ENCODE measurements at regions not wholly inside any gene's neighbourhood (a gene's known extent, or its start where the extent isn't known, plus 50 kb on each side); places are given as distances from the start of the nearest gene placed in this dataset.

DNA sequence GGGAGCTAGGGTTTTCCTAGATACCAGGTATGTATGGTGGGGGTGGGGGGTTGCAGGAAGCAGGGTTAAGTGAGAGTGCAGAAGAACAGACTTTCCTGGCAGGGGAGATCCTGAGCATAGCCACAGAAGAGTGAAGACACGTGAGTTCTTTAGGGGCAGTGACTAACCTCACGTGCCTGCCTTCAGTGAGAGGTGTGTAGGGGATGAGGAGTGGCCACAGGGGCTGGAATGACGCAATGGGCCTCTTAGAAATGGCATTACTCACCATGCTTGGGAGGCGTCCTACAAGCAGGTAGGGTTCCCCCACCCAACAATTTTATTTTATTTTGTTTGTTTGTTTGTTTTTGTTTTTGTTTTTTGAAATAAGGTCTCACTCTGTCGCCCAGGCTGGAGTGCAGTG lies 698.6 kb upstream of the NRP1 start:
- no peak for FAIRE-seq

GRCh38 chr10:34032564-34032963 lies 698.1 kb upstream of the NRP1 start:
- no peak overlapping the region for H3K27ac ChIP-seq
- TF ChIP-seq, protein P1, sequence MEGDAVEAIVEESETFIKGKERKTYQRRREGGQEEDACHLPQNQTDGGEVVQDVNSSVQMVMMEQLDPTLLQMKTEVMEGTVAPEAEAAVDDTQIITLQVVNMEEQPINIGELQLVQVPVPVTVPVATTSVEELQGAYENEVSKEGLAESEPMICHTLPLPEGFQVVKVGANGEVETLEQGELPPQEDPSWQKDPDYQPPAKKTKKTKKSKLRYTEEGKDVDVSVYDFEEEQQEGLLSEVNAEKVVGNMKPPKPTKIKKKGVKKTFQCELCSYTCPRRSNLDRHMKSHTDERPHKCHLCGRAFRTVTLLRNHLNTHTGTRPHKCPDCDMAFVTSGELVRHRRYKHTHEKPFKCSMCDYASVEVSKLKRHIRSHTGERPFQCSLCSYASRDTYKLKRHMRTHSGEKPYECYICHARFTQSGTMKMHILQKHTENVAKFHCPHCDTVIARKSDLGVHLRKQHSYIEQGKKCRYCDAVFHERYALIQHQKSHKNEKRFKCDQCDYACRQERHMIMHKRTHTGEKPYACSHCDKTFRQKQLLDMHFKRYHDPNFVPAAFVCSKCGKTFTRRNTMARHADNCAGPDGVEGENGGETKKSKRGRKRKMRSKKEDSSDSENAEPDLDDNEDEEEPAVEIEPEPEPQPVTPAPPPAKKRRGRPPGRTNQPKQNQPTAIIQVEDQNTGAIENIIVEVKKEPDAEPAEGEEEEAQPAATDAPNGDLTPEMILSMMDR (IDR thresholded peaks at IDR 0.05): no peak
- no peak overlapping the region for H3K4me3 ChIP-seq
- DNase-seq: no peak
- no peaks in the 10 kb centered on the region for H3K27me3 ChIP-seq
- no peaks in the 10 kb centered on the region for H3K36me3 ChIP-seq
- H3K9me3 ChIP-seq: no peaks in the 10 kb centered on the region
- 96 to 100% methylated on average over 3 of the region's 3 CpGs for WGBS, 2 donors
- H3K4me1 ChIP-seq: no peaks in the 10 kb centered on the region
- intact Hi-C loops (cut with DNase I): no loop called here
- FAIRE-seq: no peak
- no peak for ATAC-seq

More for the DNA sequence above, 698.6 kb upstream of the NRP1 start:
- WGBS, 2 donors: 87 to 92% methylated on average over 5 of the region's 5 CpGs
- DNase-seq: no peak
- TF ChIP-seq, protein P1 (IDR thresholded peaks at IDR 0.05): no peak
- no peaks in the 10 kb centered on the region for H3K4me1 ChIP-seq
- H3K27me3 ChIP-seq: no peaks in the 10 kb centered on the region
- no peaks in the 10 kb centered on the region for H3K36me3 ChIP-seq
- no peak for ATAC-seq
- intact Hi-C loops (cut with DNase I): no loop called here
- H3K4me3 ChIP-seq: no peak overlapping the region
- H3K27ac ChIP-seq: no peak overlapping the region
- no peaks in the 10 kb centered on the region for H3K9me3 ChIP-seq

- intact Hi-C loops (cut with DNase I): no loop called here
- no peak overlapping the region for H3K27ac ChIP-seq
- FAIRE-seq (no peak), ATAC-seq (peak in 3 of 4 donors; percentile 12 to 67 (median 34)), DNase-seq (no peak)
- TF ChIP-seq, protein P1 (IDR thresholded peaks at IDR 0.05): no peak
- H3K4me1 ChIP-seq: no peaks in the 10 kb centered on the region
- WGBS, 2 donors: 53 to 70% methylated on average over 3 of the region's 3 CpGs
- no peaks in the 10 kb centered on the region for H3K27me3 ChIP-seq
- no peaks in the 10 kb centered on the region for H3K36me3 ChIP-seq
- no peak overlapping the region for H3K4me3 ChIP-seq
- no peaks in the 10 kb centered on the region for H3K9me3 ChIP-seq
Observed at GRCh38 chr10:34031400-34031799, 696.9 kb upstream of the NRP1 start.

DNA sequence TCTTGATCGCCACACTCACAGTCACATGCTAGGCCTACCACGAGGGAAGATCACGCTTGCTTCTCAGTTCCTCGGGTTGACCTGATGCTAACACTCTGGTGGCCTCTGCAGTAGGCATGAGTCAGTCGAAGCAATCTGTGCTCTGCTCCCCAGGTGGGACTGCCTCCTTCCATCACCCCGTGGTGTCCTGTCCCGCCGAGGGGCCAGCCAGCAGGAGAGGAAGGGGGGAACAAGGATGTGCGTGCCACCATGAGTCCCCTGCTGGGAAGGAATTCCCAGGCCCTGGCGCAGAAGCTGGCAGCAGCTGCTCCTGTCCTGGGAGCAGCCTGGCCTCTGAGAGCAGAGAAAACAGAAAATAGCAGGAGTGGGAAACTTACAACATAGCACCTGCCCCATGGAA lies 695.0 kb upstream of the NRP1 start:
- FAIRE-seq: no peak

DNA sequence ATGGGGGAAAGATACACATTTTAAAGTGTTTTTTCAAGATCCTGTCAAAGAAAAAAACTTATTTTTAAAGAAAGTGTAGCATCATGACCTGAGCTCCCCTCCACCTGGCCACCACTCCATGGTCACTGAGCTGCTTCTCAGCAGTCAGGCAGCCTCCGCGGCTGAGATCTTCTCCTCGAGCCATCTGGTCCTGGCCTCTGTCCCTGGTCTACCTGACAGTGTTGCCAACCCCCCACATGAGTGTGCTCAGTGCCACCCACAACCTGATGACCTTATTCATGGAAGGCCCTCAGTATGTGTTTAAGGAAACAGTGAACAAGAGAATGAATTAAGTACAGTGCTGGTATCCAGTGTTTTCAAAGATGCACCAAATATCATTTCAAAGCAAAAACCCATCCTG lies 694.5 kb upstream of the NRP1 start:
- Histone ChIP-seq H3K27me3 (no peaks in the 10 kb centered on the region), H3K4me3 (no peak overlapping the region), H3K4me1 (no peaks in the 10 kb centered on the region), H3K36me3 (no peaks in the 10 kb centered on the region), H3K9me3 (no peaks in the 10 kb centered on the region), H3K27ac (no peak overlapping the region)
- DNase-seq (no peak), FAIRE-seq (no peak), ATAC-seq (no peak)
- 90 to 94% methylated on average over 3 of the region's 3 CpGs for WGBS, 2 donors
- intact Hi-C loops (cut with DNase I): no loop called here
- TF ChIP-seq, protein P1 (IDR thresholded peaks at IDR 0.05): no peak

More for the DNA sequence above, 695.0 kb upstream of the NRP1 start:
- H3K36me3 ChIP-seq: no peaks in the 10 kb centered on the region
- TF ChIP-seq, protein P1 (IDR thresholded peaks at IDR 0.05): no peak
- no peak overlapping the region for H3K27ac ChIP-seq
- 86% methylated on average over 10 of the region's 10 CpGs for WGBS, 2 donors
- intact Hi-C loops (cut with DNase I): no loop called here
- no peaks in the 10 kb centered on the region for H3K9me3 ChIP-seq
- DNase-seq (no peak), ATAC-seq (no peak)
- no peaks in the 10 kb centered on the region for H3K27me3 ChIP-seq
- no peaks in the 10 kb centered on the region for H3K4me1 ChIP-seq
- no peak overlapping the region for H3K4me3 ChIP-seq
